Left renal pelvis (tissue), 4 donors: ENCODE measurements at regions not wholly inside any gene's neighbourhood (a gene's known extent, or its start where the extent isn't known, plus 50 kb on each side); places are given as distances from the start of the nearest gene placed in this dataset.

Experiments
- DNase-seq, 4 donors: peaks; one replicate each; pipeline ENCODE4 v3.0.0-alpha.2; 2013; ENCODE audit warnings: low read depth in 4 of 4, low spot score in 3 of 4

- no peak for DNase-seq
These were observed 392.5 kb upstream of the PTBP2 start for GRCh38 chr1:96329121-96329520.

GRCh38 chr1:96331596-96331995 lies 390.0 kb upstream of the PTBP2 start:
- no peak for DNase-seq

- DNase-seq: no peak
These were observed 387.9 kb upstream of the PTBP2 start for GRCh38 chr1:96333522-96334235.

- DNase-seq: no peak
These were observed 387.4 kb upstream of the PTBP2 start for GRCh38 chr1:96334236-96334557.

GRCh38 chr1:96338622-96339021 lies 383.0 kb upstream of the PTBP2 start:
- DNase-seq: no peak

GRCh38 chr1:96340686-96341085 lies 380.9 kb upstream of the PTBP2 start:
- no peak for DNase-seq

GRCh38 chr1:96346719-96347118 lies 374.9 kb upstream of the PTBP2 start:
- DNase-seq: no peak

GRCh38 chr1:96349896-96350295 lies 371.7 kb upstream of the PTBP2 start:
- DNase-seq: no peak

GRCh38 chr1:96352733-96353132 lies 368.9 kb upstream of the PTBP2 start:
- DNase-seq: no peak

- DNase-seq: no peak
These were observed 366.1 kb upstream of the PTBP2 start for GRCh38 chr1:96355521-96355920.

- no peak for DNase-seq
These were observed 365.6 kb upstream of the PTBP2 start for GRCh38 chr1:96355961-96356360.

- no peak for DNase-seq
These were observed 364.3 kb upstream of the PTBP2 start for GRCh38 chr1:96357141-96357765.

GRCh38 chr1:96358057-96358456 lies 363.5 kb upstream of the PTBP2 start:
- DNase-seq: no peak

GRCh38 chr1:96360036-96360795 lies 361.4 kb upstream of the PTBP2 start:
- DNase-seq: no peak

- no peak for DNase-seq
These were observed 360.2 kb upstream of the PTBP2 start for GRCh38 chr1:96361271-96361856.

GRCh38 chr1:96361961-96362360 lies 359.6 kb upstream of the PTBP2 start:
- DNase-seq: no peak

GRCh38 chr1:96362623-96363022 lies 359.0 kb upstream of the PTBP2 start:
- DNase-seq: no peak

GRCh38 chr1:96363826-96364225 lies 357.8 kb upstream of the PTBP2 start:
- no peak for DNase-seq

GRCh38 chr1:96364576-96364975 lies 357.0 kb upstream of the PTBP2 start:
- DNase-seq: no peak

- no peak for DNase-seq
These were observed 356.5 kb upstream of the PTBP2 start for GRCh38 chr1:96365076-96365475.

GRCh38 chr1:96365596-96366390 lies 355.8 kb upstream of the PTBP2 start:
- no peak for DNase-seq
